ENCODE measurements at regions not wholly inside any gene's neighbourhood (a gene's known extent, or its start where the extent isn't known, plus 50 kb on each side); places are given as distances from the start of the nearest gene placed in this dataset.

DNA sequence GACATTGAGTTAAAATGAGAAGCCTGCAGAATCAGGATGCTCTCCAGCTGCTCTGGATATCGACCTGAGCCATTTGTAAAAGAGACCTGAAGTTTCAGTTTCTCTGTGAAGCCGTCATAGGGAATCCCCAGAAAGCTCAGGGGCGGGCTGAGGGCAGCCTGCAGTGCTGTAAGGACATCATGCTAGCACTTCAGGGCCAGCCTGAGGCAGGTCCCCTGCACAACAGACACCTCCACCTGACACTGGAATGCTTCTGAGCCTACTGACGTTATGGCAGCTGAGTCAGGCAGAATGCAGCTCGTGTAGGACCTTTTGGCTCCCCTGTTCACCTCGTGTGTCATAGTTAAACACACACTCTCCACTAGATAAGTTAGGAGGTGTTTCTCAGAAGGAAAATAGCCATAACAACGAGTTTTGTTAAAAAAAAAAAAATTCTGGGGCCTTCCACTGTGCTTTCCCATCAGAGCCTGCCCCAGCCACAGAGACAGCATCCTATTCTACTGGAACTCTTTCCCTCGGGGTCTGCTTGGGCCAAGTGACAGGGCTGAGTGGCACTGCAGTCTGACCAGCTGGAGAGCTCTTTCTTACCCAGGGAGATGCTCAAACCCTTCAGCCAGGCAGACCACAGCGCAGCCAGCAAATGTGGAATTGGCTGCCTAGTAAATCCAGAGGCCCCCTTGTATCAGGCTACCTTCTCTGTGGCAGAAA is 354.9 kb downstream of the DIRAS2 start:
- TF ChIP-seq, protein P1, sequence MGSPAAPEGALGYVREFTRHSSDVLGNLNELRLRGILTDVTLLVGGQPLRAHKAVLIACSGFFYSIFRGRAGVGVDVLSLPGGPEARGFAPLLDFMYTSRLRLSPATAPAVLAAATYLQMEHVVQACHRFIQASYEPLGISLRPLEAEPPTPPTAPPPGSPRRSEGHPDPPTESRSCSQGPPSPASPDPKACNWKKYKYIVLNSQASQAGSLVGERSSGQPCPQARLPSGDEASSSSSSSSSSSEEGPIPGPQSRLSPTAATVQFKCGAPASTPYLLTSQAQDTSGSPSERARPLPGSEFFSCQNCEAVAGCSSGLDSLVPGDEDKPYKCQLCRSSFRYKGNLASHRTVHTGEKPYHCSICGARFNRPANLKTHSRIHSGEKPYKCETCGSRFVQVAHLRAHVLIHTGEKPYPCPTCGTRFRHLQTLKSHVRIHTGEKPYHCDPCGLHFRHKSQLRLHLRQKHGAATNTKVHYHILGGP (tag by site-specific recombination; IDR thresholded peaks at IDR 0.05), result no peak
- TF ChIP-seq ZBTB1 (tag by site-specific recombination; IDR thresholded peaks at IDR 0.05), result no peak
- no peak for TF ChIP-seq CTCF (tag by site-specific recombination; IDR thresholded peaks at IDR 0.05)
- TF ChIP-seq REST (tag by site-specific recombination; IDR thresholded peaks at IDR 0.05), result no peak
- TF ChIP-seq, protein P2, sequence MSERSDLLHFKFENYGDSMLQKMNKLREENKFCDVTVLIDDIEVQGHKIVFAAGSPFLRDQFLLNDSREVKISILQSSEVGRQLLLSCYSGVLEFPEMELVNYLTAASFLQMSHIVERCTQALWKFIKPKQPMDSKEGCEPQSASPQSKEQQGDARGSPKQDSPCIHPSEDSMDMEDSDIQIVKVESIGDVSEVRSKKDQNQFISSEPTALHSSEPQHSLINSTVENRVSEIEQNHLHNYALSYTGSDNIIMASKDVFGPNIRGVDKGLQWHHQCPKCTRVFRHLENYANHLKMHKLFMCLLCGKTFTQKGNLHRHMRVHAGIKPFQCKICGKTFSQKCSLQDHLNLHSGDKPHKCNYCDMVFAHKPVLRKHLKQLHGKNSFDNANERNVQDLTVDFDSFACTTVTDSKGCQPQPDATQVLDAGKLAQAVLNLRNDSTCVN (tag by site-specific recombination; optimal IDR thresholded peaks at IDR 0.05), result no peak
- no peak for TF ChIP-seq ZNF223 (tag by site-specific recombination; IDR thresholded peaks at IDR 0.05)
- TF ChIP-seq ZNF416 (tag by site-specific recombination; IDR thresholded peaks at IDR 0.05), result no peak
- no peak for TF ChIP-seq ZNF530 (tag by site-specific recombination; IDR thresholded peaks at IDR 0.05; ENCODE audit: low read depth)
